GM15510 (cell line): ENCODE measurements at regions not wholly inside any gene's neighbourhood (a gene's known extent, or its start where the extent isn't known, plus 50 kb on each side); places are given as distances from the start of the nearest gene placed in this dataset.

Experiments used
- POLR2A ChIP-seq: IDR thresholded peaks from 3 replicates; pipeline ENCODE4 v1.6.1; 2011; ENCODE audit warnings: borderline replicate concordance; ENCODE audit not compliant: insufficient read length; ENCODE audit errors: extremely low read depth

GRCh38 chr10:123348691-123349572, 194.7 kb downstream of the BUB3 start:
- no peak for TF ChIP-seq POLR2A

GRCh38 chr10:123351715-123352114, 197.5 kb downstream of the BUB3 start:
- TF ChIP-seq POLR2A: no peak

GRCh38 chr10:123354521-123354920, 200.3 kb downstream of the BUB3 start:
- no peak for TF ChIP-seq POLR2A

GRCh38 chr10:123355748-123356481, 201.7 kb downstream of the BUB3 start:
- no peak for TF ChIP-seq POLR2A

GRCh38 chr10:123356799-123357198, 202.6 kb downstream of the BUB3 start:
- no peak for TF ChIP-seq POLR2A

DNA sequence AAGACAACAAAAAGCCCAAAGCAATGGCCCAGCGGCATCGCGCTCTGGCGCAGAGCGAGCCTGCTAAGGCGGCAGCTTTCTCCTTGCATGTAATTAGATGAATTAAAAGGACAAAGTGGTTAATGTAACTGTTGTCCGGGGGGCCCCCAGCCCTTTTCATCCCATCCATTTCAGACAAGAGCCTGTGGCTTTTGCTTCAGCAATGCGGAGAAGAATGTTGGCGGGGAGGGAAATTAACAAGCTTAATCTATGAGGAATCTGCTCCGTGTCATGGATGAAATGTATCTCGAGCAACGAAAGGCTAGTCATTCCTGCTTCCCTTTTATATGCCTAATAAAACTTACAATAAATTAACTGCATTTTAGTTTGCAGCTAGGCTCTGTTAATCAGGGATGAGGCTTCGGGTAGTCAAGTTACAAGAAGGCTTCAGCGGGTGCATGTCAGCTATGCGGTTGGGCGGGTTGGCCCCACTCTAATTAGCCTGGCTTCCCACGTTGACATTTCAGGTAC, 203.3 kb downstream of the BUB3 start:
- no peak for TF ChIP-seq POLR2A

DNA sequence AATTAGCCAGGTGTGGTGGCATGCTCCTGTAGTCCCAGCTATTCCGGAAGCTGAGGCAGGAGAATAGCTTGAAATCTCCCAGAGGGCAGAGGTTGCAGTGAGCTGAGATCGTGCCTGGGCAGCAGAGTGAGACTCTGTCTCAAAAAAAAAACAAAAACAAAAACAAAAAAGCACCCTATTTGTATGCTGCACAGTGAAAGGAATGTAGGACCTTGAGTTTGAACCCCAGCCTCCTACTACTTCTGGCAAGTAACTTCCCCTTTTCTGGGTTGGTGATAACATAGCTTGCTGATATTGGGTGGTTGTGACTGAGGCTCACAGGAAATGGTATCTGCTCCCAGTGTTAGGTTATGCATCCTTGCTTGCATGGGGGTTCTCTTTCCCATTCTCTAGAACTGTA, 205.3 kb downstream of the BUB3 start:
- no peak for TF ChIP-seq POLR2A

DNA sequence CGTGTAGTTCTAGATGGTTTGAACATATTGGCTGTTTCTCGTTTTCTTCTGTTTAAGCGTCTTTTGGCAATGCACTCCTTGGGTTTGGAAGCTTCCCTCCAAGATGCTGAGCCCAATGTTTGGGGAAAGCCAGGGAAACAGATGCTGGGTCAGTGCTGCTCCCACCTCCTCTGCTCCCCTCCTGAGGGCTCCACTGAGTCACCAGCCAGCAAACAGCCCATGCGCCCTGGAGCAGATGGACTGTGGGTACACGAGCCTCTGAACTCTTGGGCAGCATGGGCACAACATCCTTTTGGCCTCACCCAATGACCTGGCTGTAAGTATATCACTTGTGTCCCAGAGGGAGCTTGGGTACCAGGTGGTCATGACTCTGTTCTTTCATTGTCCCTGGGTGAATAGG, 207.6 kb downstream of the BUB3 start:
- TF ChIP-seq POLR2A: no peak

GRCh38 chr10:123367195-123367594, 213.0 kb downstream of the BUB3 start:
- TF ChIP-seq POLR2A: no peak

- TF ChIP-seq POLR2A: no peak
Measured at GRCh38 chr10:123373591-123373990, 219.4 kb downstream of the BUB3 start.

DNA sequence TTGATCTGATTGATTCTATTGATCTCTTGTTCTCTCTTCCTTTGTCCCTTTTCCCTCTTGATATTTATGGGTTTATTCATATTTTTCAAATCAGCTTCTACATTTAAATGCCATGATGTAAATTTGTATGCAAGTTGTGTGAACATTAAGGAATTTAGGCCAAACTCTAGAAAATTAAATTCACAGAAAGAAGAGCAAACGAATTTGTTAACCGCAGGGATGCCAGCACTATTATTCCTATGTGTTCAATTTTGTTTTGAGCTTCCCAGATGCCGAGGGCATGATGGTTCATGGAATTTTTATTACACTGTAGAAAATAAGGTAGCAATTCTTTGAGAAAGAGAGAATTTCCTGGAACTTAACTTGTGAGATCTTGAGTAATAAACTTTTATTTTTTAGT, 220.9 kb downstream of the BUB3 start:
- TF ChIP-seq POLR2A: no peak

- TF ChIP-seq POLR2A: no peak
Measured at GRCh38 chr10:123375738-123376137, 221.5 kb downstream of the BUB3 start.

DNA sequence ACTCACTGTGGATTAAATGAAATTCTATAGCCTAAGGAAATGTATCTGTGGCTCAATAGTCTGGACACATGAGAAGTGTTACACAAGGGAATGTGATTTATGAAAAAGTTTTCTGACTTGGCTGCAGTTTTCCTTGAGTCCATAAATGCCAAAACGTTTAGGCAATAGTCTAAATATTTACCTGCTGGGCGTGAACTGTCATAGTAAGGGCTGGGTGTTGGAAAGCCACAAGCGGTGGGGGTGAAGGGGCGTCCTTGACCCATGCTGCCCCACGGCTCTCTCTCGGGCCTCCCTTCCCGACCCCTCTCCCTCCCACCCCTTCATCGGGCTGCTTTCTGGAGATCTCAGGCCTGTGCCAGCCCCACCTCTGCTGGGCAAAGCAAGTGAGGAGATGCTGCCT, 223.7 kb downstream of the BUB3 start:
- TF ChIP-seq POLR2A: no peak

GRCh38 chr10:123378302-123378701, 224.1 kb downstream of the BUB3 start:
- no peak for TF ChIP-seq POLR2A

DNA sequence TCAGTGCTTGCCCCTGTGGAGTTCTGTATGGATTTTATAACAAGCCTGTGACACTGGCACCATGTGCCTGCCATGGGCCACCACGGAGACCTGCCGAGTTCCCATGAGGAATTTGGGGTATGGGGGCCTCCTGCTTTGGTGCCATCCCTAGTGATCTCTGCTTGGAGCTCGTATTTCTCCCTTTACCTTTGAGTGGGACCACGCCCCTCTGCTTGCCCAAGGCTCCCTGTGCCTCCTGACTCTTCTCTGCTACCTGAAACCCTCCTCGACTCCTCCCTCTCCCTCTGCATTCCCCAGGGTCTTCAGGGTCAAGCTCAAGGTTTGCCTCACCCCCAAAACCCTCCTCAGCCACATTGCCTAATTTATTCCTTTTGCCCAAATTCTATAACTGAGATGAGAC, 225.0 kb downstream of the BUB3 start:
- no peak for TF ChIP-seq POLR2A
